ENCODE measurements at regions not wholly inside any gene's neighbourhood (a gene's known extent, or its start where the extent isn't known, plus 50 kb on each side); places are given as distances from the start of the nearest gene placed in this dataset.

DNA sequence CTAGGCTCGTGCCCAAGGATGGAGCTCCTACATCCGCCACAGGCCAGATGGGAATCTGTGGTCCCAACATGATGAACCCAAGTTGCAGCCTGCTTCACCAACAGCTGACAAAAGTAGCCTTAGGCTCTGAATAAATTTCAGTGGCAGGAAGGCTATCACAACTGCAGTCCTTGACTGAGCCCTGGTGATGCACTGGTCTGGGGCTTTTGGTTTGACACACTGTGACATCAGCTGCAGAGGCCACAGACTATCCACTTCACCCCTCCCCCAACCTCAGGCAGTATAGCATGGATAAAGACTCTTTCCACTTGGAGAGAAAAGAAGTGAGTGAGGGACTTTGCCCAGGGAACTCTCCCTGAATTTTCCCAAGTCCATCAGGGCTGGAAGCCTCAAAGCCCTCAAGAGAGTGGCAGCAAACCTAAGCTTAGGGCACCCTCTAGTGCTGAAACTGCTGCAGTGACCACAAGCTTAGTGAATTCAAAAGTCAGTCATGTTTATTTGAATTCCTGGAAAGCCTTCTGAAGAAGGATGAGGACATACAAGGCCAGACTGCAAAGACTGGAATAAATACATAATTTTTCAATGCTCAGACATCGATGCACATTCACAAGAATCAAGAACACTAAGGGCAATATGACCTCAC is 135.0 kb upstream of the TENT5D start:
- no peaks in the 10 kb centered on the region for H3K79me2 ChIP-seq (ENCODE audit: insufficient read depth, low read length)
- WGBS (ENCODE audit: insufficient coverage): 83% methylated on average over 2 of the region's 3 CpGs
- Mint-ChIP-seq H3K27ac (no peak overlapping the region), H3K4me3 (no peak overlapping the region), H3K9me3 (no peaks in the 10 kb centered on the region), H3K36me3 (no peaks in the 10 kb centered on the region), H3K4me1 (no peaks in the 10 kb centered on the region), H3K27me3 (ENCODE audit: low read depth in 3 of 3) (peaks cover 0 to 2% (median under 1%) of the 10 kb centered on the region in 3 donors)
- TF ChIP-seq, protein P1, sequence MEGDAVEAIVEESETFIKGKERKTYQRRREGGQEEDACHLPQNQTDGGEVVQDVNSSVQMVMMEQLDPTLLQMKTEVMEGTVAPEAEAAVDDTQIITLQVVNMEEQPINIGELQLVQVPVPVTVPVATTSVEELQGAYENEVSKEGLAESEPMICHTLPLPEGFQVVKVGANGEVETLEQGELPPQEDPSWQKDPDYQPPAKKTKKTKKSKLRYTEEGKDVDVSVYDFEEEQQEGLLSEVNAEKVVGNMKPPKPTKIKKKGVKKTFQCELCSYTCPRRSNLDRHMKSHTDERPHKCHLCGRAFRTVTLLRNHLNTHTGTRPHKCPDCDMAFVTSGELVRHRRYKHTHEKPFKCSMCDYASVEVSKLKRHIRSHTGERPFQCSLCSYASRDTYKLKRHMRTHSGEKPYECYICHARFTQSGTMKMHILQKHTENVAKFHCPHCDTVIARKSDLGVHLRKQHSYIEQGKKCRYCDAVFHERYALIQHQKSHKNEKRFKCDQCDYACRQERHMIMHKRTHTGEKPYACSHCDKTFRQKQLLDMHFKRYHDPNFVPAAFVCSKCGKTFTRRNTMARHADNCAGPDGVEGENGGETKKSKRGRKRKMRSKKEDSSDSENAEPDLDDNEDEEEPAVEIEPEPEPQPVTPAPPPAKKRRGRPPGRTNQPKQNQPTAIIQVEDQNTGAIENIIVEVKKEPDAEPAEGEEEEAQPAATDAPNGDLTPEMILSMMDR (IDR thresholded peaks at IDR 0.05): peak; percentile 9
- H4K20me1 ChIP-seq (ENCODE audit: insufficient read depth, low read length): no peaks in the 10 kb centered on the region
- H3K4me1 ChIP-seq (ENCODE audit: control insufficient read depth in 1 of 2, insufficient read depth in 2 of 2, low read length in 2 of 2): no peaks in the 10 kb centered on the region
- H3K36me3 ChIP-seq (replicated peaks in 1 of 2; ENCODE audit: control insufficient read depth in 1 of 2, insufficient read depth in 2 of 2, low read length in 2 of 2): no peaks in the 10 kb centered on the region
- no peak overlapping the region for H2AFZ ChIP-seq (ENCODE audit: insufficient read depth, low read depth, low read length, poor library complexity, severe bottlenecking)
- peak in 1 of 3 donors; percentile 4 for DNase-seq
- H3K4me3 ChIP-seq (replicated peaks in 1 of 3; ENCODE audit: low read depth in 2 of 3, low read length in 3 of 3): no peak overlapping the region
- no peaks in the 10 kb centered on the region for H3K9me3 ChIP-seq (replicated peaks in 1 of 2; ENCODE audit: control insufficient read depth in 1 of 2, insufficient read depth in 1 of 2, low read length in 2 of 2)
- no peak overlapping the region for H3K9ac ChIP-seq (ENCODE audit: insufficient read depth, low read length, poor library complexity, severe bottlenecking)
- H3K27ac ChIP-seq (ENCODE audit: low read depth in 1 of 2, low read length in 2 of 2): no peak overlapping the region
- H3K4me2 ChIP-seq (replicated peaks; ENCODE audit: extremely low read depth, low read length, poor library complexity, severe bottlenecking): no peak overlapping the region
- intact Hi-C loops (cut with micrococcal nuclease): no loop called here
- H3K27me3 ChIP-seq (ENCODE audit: control insufficient read depth in 2 of 2, insufficient read depth in 2 of 2, low read length in 2 of 2): no peaks in the 10 kb centered on the region

DNA sequence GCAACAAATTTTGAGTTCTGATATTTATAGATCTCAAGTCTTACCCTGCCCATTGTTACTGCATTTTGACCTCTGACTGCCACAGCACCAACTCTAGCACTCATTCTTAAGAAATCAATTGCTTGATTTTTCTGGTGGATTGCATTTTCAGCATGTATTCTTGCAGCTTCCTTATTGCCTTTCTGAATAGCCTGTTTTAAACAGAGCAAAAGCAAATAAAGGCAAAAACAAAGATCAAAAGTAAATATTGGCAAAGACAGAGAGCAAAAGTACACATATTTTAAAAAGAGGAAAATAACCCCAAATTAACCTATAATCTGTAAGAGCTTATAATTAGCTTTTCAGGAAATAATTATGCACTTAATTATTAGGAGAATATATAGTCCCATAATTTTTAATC is 129.4 kb upstream of the TENT5D start:
- intact Hi-C loops (cut with micrococcal nuclease): no loop called here
- H3K4me2 ChIP-seq (replicated peaks; ENCODE audit: extremely low read depth, low read length, poor library complexity, severe bottlenecking): no peak overlapping the region
- H3K9me3 Mint-ChIP-seq: peaks cover 0 to 3% (median 2%) of the 10 kb centered on the region in 7 donors
- no peaks in the 10 kb centered on the region for H3K79me2 ChIP-seq (ENCODE audit: insufficient read depth, low read length)
- H3K4me3 ChIP-seq (replicated peaks in 1 of 3; ENCODE audit: low read depth in 2 of 3, low read length in 3 of 3): no peak overlapping the region
- no peaks in the 10 kb centered on the region for H3K4me1 Mint-ChIP-seq
- H3K9me3 ChIP-seq (replicated peaks in 1 of 2; ENCODE audit: control insufficient read depth in 1 of 2, insufficient read depth in 1 of 2, low read length in 2 of 2): no peaks in the 10 kb centered on the region
- peaks cover 0 to 2% (median 1%) of the 10 kb centered on the region in 3 donors for H3K27me3 Mint-ChIP-seq (ENCODE audit: low read depth in 3 of 3)
- no peaks in the 10 kb centered on the region for H4K20me1 ChIP-seq (ENCODE audit: insufficient read depth, low read length)
- H3K36me3 Mint-ChIP-seq: no peaks in the 10 kb centered on the region
- no peaks in the 10 kb centered on the region for H3K4me1 ChIP-seq (ENCODE audit: control insufficient read depth in 1 of 2, insufficient read depth in 2 of 2, low read length in 2 of 2)
- DNase-seq: no peak
- no peak overlapping the region for H3K27ac ChIP-seq (ENCODE audit: low read depth in 1 of 2, low read length in 2 of 2)
- no peak overlapping the region for H3K4me3 Mint-ChIP-seq
- H3K36me3 ChIP-seq (replicated peaks in 1 of 2; ENCODE audit: control insufficient read depth in 1 of 2, insufficient read depth in 2 of 2, low read length in 2 of 2): no peaks in the 10 kb centered on the region
- TF ChIP-seq, protein P1 (IDR thresholded peaks at IDR 0.05): no peak
- no peaks in the 10 kb centered on the region for H3K27me3 ChIP-seq (ENCODE audit: control insufficient read depth in 2 of 2, insufficient read depth in 2 of 2, low read length in 2 of 2)
- H2AFZ ChIP-seq (ENCODE audit: insufficient read depth, low read depth, low read length, poor library complexity, severe bottlenecking): no peak overlapping the region
- H3K9ac ChIP-seq (ENCODE audit: insufficient read depth, low read length, poor library complexity, severe bottlenecking): no peak overlapping the region
- no peak overlapping the region for H3K27ac Mint-ChIP-seq
